ENCODE measurements at regions not wholly inside any gene's neighbourhood (a gene's known extent, or its start where the extent isn't known, plus 50 kb on each side); places are given as distances from the start of the nearest gene placed in this dataset.

GRCh38 chr6:80508885-80509630 is 402.6 kb downstream of the BCKDHB start:
- Histone ChIP-seq H3K27me3 (ENCODE audit: control insufficient read depth in 2 of 2, insufficient read depth in 2 of 2, low read length in 2 of 2) (no peaks in the 10 kb centered on the region), H3K36me3 (replicated peaks in 1 of 2; ENCODE audit: control insufficient read depth in 1 of 2, insufficient read depth in 2 of 2, low read length in 2 of 2) (no peaks in the 10 kb centered on the region), H3K79me2 (ENCODE audit: insufficient read depth, low read length) (no peaks in the 10 kb centered on the region), H4K20me1 (ENCODE audit: insufficient read depth, low read length) (no peaks in the 10 kb centered on the region), H3K4me2 (replicated peaks; ENCODE audit: extremely low read depth, low read length, poor library complexity, severe bottlenecking) (no peak overlapping the region), H3K9ac (ENCODE audit: insufficient read depth, low read length, poor library complexity, severe bottlenecking) (no peak overlapping the region), H3K9me3 (replicated peaks in 1 of 2; ENCODE audit: control insufficient read depth in 1 of 2, insufficient read depth in 1 of 2, low read length in 2 of 2) (no peaks in the 10 kb centered on the region), H3K4me3 (replicated peaks in 1 of 3; ENCODE audit: low read depth in 2 of 3, low read length in 3 of 3) (no peak overlapping the region), H3K27ac (ENCODE audit: low read depth in 1 of 2, low read length in 2 of 2) (no peak overlapping the region), H2AFZ (ENCODE audit: insufficient read depth, low read depth, low read length, poor library complexity, severe bottlenecking) (no peak overlapping the region), H3K4me1 (ENCODE audit: control insufficient read depth in 1 of 2, insufficient read depth in 2 of 2, low read length in 2 of 2) (no peaks in the 10 kb centered on the region)
- Mint-ChIP-seq H3K27ac (no peak overlapping the region), H3K4me1 (no peaks in the 10 kb centered on the region), H3K9me3 (peaks cover 0 to 9% (median 2%) of the 10 kb centered on the region in 7 donors), H3K36me3 (no peaks in the 10 kb centered on the region), H3K27me3 (ENCODE audit: low read depth in 3 of 3) (no peaks in the 10 kb centered on the region), H3K4me3 (no peak overlapping the region)
- no peak for TF ChIP-seq CTCF (IDR thresholded peaks at IDR 0.05)
- intact Hi-C loops (cut with micrococcal nuclease), result no loop called here
- DNase-seq, result no peak

GRCh38 chr6:80504882-80505281 is 398.4 kb downstream of the BCKDHB start:
- H3K9me3 ChIP-seq (replicated peaks in 1 of 2; ENCODE audit: control insufficient read depth in 1 of 2, insufficient read depth in 1 of 2, low read length in 2 of 2), result no peaks in the 10 kb centered on the region

More at GRCh38 chr6:80504882-80505281, 398.4 kb downstream of the BCKDHB start:
- no CpG with 5 or more reads among the region's 3 CpGs for WGBS (ENCODE audit: insufficient coverage)
- H3K4me2 ChIP-seq (replicated peaks; ENCODE audit: extremely low read depth, low read length, poor library complexity, severe bottlenecking), result no peak overlapping the region
- no peak overlapping the region for H3K4me3 ChIP-seq (replicated peaks in 1 of 3; ENCODE audit: low read depth in 2 of 3, low read length in 3 of 3)
- no peaks in the 10 kb centered on the region for H3K79me2 ChIP-seq (ENCODE audit: insufficient read depth, low read length)
- H3K36me3 Mint-ChIP-seq, result no peaks in the 10 kb centered on the region
- no peak overlapping the region for H3K27ac ChIP-seq (ENCODE audit: low read depth in 1 of 2, low read length in 2 of 2)
- H3K27me3 Mint-ChIP-seq (ENCODE audit: low read depth in 3 of 3), result no peaks in the 10 kb centered on the region
- no peaks in the 10 kb centered on the region for H3K27me3 ChIP-seq (ENCODE audit: control insufficient read depth in 2 of 2, insufficient read depth in 2 of 2, low read length in 2 of 2)
- no peak for TF ChIP-seq CTCF (IDR thresholded peaks at IDR 0.05)
- H3K9ac ChIP-seq (ENCODE audit: insufficient read depth, low read length, poor library complexity, severe bottlenecking), result no peak overlapping the region
- no peak overlapping the region for H2AFZ ChIP-seq (ENCODE audit: insufficient read depth, low read depth, low read length, poor library complexity, severe bottlenecking)
- H3K36me3 ChIP-seq (replicated peaks in 1 of 2; ENCODE audit: control insufficient read depth in 1 of 2, insufficient read depth in 2 of 2, low read length in 2 of 2), result no peaks in the 10 kb centered on the region
- intact Hi-C loops (cut with micrococcal nuclease), result no loop called here
- DNase-seq, result no peak
- H3K4me1 ChIP-seq (ENCODE audit: control insufficient read depth in 1 of 2, insufficient read depth in 2 of 2, low read length in 2 of 2), result no peaks in the 10 kb centered on the region
- H3K4me3 Mint-ChIP-seq, result no peak overlapping the region
- H3K27ac Mint-ChIP-seq, result no peak overlapping the region
- no peaks in the 10 kb centered on the region for H4K20me1 ChIP-seq (ENCODE audit: insufficient read depth, low read length)
- no peaks in the 10 kb centered on the region for H3K4me1 Mint-ChIP-seq
- H3K9me3 Mint-ChIP-seq, result peaks cover 0 to 7% (median 2%) of the 10 kb centered on the region in 7 donors

All from CD14-positive monocyte (primary cell).